ENCODE measurements at regions not wholly inside any gene's neighbourhood (a gene's known extent, or its start where the extent isn't known, plus 50 kb on each side); places are given as distances from the start of the nearest gene placed in this dataset.
A peak's percentile ranks its signal among the peaks of the same experiment; 100 is the strongest.

DNA sequence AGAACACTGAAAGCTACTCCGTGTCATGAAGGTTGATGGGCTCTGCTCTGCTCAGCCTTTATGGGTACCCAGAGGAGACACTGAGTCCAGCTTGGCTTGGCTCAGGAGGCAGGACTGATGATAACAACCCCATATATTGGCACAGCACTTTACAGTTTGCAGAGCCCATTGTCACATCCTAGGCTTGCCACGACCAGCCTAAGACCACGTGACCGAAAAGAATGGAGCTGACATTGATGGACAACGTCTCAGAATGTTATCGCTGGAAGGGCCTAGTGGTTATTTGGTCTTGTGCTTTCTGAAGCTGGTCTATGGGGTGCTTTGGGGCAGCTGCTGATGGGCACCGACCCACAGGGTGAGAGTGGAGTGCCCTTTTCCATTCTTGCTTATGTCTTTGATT is 72.9 kb upstream of the RUNX3 start:
- Mint-ChIP-seq H3K36me3 (peaks cover 0 to 5% of the 10 kb centered on the region in 2 donors), H3K27ac (peak overlapping the region in 1 of 2 donors; percentile 87), H3K9me3 (no peaks in the 10 kb centered on the region)
- DNase-seq (ENCODE audit: low spot score in 2 of 2) (no peak), ATAC-seq (no peak)

- Mint-ChIP-seq H3K9me3 (peaks cover 11% of the 10 kb centered on the region in 2 donors), H3K36me3 (peaks cover 13 to 18% of the 10 kb centered on the region in 2 donors), H3K27ac (peak overlapping the region in 1 of 2 donors; percentile 89)
- DNase-seq (ENCODE audit: low spot score in 2 of 2), result peak in 1 of 2 donors; percentile 76
- peak in 1 of 2 donors; percentile 15 for ATAC-seq
These were observed 71.2 kb upstream of the RUNX3 start for GRCh38 chr1:25001125-25001915.

DNA sequence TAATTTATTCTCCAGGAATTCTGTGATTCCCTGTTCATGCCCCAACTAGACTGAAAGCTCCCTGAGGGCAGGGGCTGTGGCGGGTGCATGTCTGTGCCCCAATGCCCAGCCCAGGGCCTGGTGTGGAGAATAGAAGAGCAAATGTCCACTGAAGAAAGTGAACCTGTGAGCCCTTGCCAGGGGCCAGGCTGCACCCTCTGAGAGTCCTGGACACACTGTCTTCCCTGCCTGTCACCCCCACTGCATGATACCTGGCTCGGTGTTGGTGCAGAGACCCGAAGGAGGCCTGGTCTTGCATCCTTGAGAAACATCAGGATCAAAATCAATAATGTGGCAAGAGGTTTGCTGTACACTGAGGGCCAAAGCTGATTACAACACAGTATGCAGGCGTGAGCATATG is 69.8 kb upstream of the RUNX3 start:
- ATAC-seq (no peak), DNase-seq (ENCODE audit: low spot score in 2 of 2) (no peak)
- H3K27ac Mint-ChIP-seq, result no peak overlapping the region
- peaks cover 11% of the 10 kb centered on the region in 2 donors for H3K9me3 Mint-ChIP-seq
- peaks cover 13 to 22% of the 10 kb centered on the region in 2 donors for H3K36me3 Mint-ChIP-seq

DNA sequence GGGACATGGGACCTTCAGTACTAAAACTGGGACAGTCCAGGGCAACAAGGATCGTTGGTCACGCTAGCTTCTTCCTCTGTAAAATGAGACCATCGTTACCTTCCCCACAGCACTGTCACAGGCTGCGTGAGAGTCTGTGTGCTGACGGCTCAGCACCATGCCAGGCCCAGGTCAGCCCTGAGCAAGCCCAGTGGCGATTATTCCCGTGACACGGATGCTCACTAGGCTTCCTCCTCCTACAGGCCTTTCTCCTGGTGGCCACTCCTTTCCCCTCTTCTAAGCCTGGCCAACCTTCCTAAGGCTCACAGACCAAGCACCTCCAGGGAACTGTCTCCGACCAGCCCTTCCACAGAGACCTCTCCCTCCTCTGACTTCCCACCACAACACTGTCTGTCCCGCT is 69.3 kb upstream of the RUNX3 start:
- Mint-ChIP-seq H3K27ac (peak overlapping the region in 1 of 2 donors; percentile 72), H3K9me3 (peaks cover 11% of the 10 kb centered on the region in 2 donors), H3K36me3 (peaks cover 13 to 22% of the 10 kb centered on the region in 2 donors)
- ATAC-seq, result no peak
- DNase-seq (ENCODE audit: low spot score in 2 of 2), result no peak

DNA sequence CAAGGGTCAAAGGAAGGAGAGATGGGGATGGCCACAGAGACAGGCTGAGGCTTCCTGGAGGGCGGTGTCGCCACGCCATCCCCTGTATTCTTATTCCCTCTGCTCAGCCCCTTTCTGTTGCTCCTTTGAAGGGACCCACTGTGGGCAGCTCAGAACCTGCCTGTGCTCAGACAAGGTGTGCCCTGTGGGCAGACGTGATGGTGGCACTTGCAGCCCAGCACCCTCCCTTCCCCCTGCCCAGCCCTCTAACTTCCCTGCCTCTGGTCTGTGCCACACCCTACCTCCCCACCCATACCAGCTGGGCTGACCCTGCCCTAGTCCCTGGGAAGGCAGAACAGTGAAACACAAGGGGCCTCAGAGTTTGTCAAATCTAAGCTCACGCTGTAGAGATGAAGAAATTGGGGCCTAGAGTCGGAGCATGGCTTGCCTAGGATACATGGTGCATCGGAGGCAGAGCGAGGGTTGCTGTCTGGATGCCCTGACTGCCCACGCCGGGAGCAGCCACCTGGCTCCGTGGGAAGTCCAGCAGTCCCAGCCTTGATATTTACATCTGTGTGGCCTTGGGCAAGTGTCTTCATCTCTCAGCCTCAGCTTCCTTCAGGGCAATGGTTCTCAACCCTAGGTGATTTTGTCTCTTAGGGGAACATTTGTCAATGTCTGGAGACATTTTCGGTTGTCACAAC is 68.6 kb upstream of the RUNX3 start:
- H3K36me3 Mint-ChIP-seq, result peaks cover 13 to 22% of the 10 kb centered on the region in 2 donors
- DNase-seq (ENCODE audit: low spot score in 2 of 2), result no peak
- H3K27ac Mint-ChIP-seq, result peak overlapping the region in 1 of 2 donors; percentile 79
- no peak for ATAC-seq
- peaks cover 11% of the 10 kb centered on the region in 2 donors for H3K9me3 Mint-ChIP-seq

DNA sequence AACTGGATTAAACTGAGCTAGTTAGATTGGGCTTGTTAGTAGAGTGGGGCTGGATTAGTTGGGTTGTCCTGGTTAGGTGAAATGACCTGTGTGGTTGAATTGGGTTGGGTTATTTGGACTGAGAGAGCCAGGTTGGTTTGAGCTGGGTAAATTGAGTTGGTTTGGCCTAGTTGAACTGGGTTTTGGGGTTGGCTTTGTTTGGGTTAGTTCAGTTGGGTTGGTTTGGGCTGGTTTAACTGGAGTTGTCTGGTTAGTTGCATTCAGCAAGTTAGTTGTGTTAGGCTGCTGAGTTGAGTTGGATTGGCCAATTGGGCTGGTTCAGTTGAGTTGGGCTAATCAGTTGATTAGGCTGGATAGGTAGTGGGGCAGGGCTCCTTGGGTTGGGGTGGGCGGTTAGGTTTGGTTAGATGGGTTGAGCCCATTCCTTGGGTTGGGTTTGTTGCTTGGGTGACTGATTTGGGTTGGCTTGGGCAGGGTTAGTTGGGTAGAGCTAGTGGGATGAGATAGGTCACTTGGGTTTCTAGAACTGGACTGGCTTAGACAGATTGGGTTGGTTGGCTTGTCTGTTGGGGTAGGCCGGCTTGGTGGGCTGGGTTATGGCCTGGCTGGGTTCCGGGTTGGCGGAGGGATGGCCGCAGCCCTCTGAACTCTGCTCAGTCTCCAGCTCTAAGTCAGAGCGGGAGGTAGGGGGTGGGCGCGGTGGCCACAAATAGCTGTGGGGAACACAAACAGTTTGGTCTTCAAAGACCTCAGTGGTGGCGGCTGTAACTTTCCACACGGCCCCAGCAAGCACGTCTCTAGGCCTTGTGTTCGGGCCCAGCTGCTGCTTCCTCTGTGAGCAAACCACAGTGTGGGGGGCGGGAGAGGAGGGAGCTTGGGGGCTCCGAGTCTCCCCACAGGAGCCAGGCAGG is 67.2 kb upstream of the RUNX3 start:
- Mint-ChIP-seq H3K9me3 (peaks cover 11% of the 10 kb centered on the region in 2 donors), H3K36me3 (peaks cover 13 to 22% of the 10 kb centered on the region in 2 donors), H3K27ac (peak overlapping the region; percentile 75 to 82)
- ATAC-seq (peak; percentile 23 to 66), DNase-seq (ENCODE audit: low spot score in 2 of 2) (no peak)

GRCh38 chr1:24996456-24996855 is 66.4 kb upstream of the RUNX3 start:
- DNase-seq (ENCODE audit: low spot score in 2 of 2) (no peak), ATAC-seq (no peak)
- Mint-ChIP-seq H3K9me3 (peaks cover 11% of the 10 kb centered on the region in 2 donors), H3K27ac (peak overlapping the region; percentile 8 to 82), H3K36me3 (peaks cover 13 to 21% of the 10 kb centered on the region in 2 donors)

DNA sequence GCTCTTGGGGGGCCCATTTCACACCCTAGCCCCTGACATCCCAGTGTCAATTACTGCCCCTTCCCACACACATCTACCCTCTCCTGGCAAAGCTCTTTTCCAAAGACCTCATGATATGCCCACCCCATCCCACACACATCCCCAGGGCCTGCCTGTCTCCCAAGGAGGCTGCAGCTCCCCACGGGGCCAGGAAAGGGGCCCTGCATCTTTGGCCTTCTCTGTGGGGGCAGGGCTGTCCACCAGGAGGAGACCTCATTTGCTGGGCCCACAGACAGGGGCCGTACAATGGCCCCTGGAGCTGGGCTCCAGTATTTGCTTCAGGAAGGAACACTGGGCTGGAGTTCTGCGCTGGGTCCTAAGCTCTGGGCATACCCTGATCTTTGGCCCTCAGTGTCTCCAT is 65.6 kb upstream of the RUNX3 start:
- no peak for ATAC-seq
- DNase-seq (ENCODE audit: low spot score in 2 of 2), result no peak
- Mint-ChIP-seq H3K36me3 (peaks cover 13 to 17% of the 10 kb centered on the region in 2 donors), H3K27ac (peak overlapping the region; percentile 67 to 82), H3K9me3 (peaks cover 11% of the 10 kb centered on the region in 2 donors)

DNA sequence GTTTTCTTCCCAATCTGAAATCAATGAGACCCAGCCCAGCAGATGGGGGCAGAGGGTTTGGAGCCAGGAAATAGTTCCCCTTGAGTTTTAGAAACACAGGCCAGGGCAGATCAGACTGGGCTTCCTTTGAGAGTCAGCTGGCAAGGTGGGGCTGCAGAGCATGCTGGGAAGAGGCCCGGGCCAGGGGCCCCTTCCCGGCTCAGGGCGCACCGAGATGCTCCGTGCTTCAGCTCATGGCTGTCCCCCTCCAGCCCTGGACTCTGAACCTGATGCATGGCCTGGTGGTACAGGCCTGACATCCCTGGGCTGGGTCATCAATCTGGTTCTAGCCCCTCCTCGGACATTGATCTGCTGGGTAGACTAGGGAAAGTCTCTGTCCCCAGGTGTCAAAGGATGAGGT is 65.1 kb upstream of the RUNX3 start:
- Mint-ChIP-seq H3K27ac (peak overlapping the region in 1 of 2 donors; percentile 82), H3K36me3 (peaks cover 13 to 17% of the 10 kb centered on the region in 2 donors), H3K9me3 (peaks cover 11% of the 10 kb centered on the region in 2 donors)
- DNase-seq (ENCODE audit: low spot score in 2 of 2) (no peak), ATAC-seq (no peak)

- H3K36me3 Mint-ChIP-seq, result peaks cover 13 to 17% of the 10 kb centered on the region in 2 donors
- no peak overlapping the region for H3K27ac Mint-ChIP-seq
- peaks cover 11% of the 10 kb centered on the region in 2 donors for H3K9me3 Mint-ChIP-seq
- ATAC-seq, result no peak
- no peak for DNase-seq (ENCODE audit: low spot score in 2 of 2)
These were observed 64.0 kb upstream of the RUNX3 start for GRCh38 chr1:24993871-24994580.

DNA sequence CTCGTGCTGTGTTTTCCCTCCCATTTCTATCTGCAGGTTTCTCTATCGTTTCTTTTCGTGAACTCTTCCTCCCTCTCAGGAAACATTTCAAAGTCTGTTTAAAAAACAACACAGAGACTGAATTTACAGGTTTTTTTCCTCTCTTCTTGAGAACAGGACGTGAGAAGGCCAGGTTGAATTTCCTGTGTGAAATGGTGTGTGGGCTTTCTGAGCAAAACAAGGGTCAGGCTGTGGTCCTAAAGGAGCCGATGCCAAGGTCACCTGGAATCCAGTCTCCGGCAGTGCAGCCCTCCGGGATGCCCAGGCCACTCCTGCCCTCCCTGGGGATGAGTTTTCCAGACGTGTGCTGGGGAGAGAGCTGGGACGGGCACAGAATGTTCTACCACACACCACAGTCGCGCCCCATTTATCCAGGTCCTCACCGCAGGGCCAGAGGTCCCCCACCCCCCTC is 62.7 kb upstream of the RUNX3 start:
- peaks cover 15 to 16% of the 10 kb centered on the region in 2 donors for H3K9me3 Mint-ChIP-seq
- H3K36me3 Mint-ChIP-seq, result peaks cover 19 to 23% of the 10 kb centered on the region in 2 donors
- DNase-seq (ENCODE audit: low spot score in 2 of 2), result no peak
- peak; percentile 19 to 36 for ATAC-seq
- peak overlapping the region; percentile 93 to 97 for H3K27ac Mint-ChIP-seq

DNA sequence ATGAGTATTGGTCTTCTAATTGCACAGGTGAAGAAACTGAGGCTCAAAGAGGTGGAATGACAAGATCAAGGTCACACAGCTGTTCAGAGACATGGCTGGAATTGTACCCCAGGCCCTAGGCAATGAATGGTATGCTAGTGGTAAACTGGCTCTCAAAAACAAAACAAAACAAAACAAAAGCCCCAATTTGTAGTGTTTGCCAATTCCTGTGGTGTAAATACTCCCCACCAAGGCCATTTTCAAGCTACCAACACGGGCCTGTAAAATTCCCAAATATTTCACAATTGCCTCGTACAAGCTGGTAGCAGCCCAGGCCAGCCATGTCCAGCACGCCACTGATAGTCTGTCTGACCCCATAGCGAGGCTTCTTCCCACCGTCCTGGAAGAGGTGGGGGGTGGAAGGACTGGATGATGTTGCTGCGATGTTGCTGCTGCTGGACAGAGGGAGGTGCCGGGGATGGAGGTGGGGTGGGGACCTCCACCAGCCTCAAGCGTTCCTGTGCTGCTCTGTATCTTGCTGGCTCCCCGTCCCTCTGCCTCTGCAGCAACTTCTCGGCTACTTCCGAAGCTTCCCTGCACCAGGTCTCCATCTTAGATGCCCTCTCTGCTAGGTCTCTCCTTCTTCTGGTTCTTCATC is 62.2 kb upstream of the RUNX3 start:
- peak; percentile 0 to 16 for ATAC-seq
- no peak for DNase-seq (ENCODE audit: low spot score in 2 of 2)
- Mint-ChIP-seq H3K27ac (peak overlapping the region; percentile 93 to 97), H3K36me3 (peaks cover 18 to 19% of the 10 kb centered on the region in 2 donors), H3K9me3 (peaks cover 13 to 14% of the 10 kb centered on the region in 2 donors)

DNA sequence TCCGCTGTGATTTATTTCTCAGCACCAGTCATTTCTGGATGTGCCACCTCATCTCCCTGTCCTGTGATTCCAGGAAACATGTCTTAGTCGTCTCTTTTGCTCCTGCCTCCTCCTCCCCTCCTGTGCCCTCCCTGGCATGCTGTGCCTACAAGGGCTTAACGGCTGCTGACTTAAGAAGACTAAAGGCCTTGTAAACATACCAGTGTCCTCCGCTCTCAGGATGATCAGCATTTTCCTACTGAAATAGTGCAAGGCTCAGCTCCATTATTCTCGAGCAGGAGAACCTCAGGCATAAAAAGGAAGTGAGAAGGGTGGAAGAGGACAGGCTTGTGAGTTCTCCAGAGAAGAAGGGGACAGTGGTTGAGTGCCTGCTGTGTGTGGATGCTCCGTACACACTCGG is 61.6 kb upstream of the RUNX3 start:
- Mint-ChIP-seq H3K9me3 (peaks cover 7 to 9% of the 10 kb centered on the region in 2 donors), H3K27ac (peak overlapping the region; percentile 93 to 97), H3K36me3 (peaks cover 13% of the 10 kb centered on the region in 2 donors)
- ATAC-seq (peak; percentile 75 to 77), DNase-seq (ENCODE audit: low spot score in 2 of 2) (no peak)

DNA sequence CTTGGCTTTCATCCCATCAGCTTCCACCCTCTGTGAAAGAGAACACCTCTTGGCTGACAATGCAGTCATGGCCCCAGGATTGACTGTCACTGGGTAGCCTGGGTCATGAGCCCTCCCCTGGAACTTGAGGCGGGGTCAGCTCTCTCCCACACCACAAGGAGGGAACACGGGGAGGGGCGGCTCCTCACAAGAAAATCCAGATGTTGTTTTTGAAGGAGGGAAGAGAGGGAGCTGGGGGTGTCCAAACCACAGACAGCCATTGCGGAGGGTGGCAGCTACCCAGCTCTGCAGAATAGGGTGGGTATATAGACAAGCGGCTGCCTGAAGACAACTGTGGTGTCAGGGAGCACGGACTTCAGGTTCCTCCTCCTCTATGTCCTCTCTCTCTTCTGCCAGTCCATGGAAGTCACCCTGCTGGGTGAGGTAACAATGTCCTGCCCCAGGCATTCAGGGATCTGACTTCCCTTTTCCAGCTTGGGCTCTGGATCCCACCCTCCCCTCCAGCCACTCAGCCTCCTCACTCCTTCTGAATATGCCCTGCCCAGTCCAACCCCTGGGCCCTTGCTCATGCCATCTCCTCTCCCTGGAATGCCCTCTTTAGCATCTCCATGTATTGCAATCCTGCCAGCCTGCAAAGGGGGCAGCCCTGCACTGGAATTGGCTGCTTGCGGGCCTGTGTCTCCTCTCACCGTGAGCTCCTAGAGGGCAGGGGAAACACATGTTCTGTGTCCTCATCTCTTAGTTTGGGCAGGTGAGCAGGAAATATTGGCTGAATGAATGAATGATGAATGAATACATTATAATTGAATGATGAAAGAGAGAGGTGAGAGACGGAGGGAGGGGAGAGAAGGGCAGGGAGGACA is 60.9 kb upstream of the RUNX3 start:
- Mint-ChIP-seq H3K27ac (peak overlapping the region; percentile 93 to 97), H3K9me3 (peaks cover 4 to 6% of the 10 kb centered on the region in 2 donors), H3K36me3 (peaks cover 7 to 9% of the 10 kb centered on the region in 2 donors)
- DNase-seq (ENCODE audit: low spot score in 2 of 2) (no peak), ATAC-seq (peak in 1 of 2 donors; percentile 16)

DNA sequence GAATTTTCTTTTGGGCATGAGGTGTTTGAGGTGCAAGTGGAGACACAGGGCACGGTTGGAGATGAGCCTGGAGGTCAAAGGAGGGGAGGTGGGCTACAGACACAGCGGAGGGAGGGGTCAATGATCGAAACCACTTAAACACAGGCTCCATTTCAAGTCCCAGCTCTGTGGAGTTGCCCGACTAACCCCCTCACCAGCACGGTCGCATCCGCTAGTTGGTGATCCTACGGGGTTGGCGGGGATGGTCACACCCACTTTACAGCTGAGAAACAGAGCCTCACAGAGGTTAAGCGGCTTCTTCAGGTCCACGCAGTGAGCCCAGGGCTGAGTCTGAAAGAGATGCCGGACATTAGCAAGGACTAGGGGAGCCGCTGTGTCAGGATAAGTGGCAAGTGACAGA is 60.1 kb upstream of the RUNX3 start:
- peaks cover 4 to 6% of the 10 kb centered on the region in 2 donors for H3K9me3 Mint-ChIP-seq
- H3K27ac Mint-ChIP-seq, result peak overlapping the region; percentile 69 to 93
- peaks cover 7 to 9% of the 10 kb centered on the region in 2 donors for H3K36me3 Mint-ChIP-seq
- DNase-seq (ENCODE audit: low spot score in 2 of 2), result no peak
- ATAC-seq, result no peak
